Upper lobe of left lung (tissue), 4 donors: ENCODE measurements at regions not wholly inside any gene's neighbourhood (a gene's known extent, or its start where the extent isn't known, plus 50 kb on each side); places are given as distances from the start of the nearest gene placed in this dataset.

Experiments used
- CTCF ChIP-seq, 6 experiments: fragments of 450-650 bp in 4 of 6; fragments of 200-600 bp in 2 of 6; sonication (generic) in 2 of 6; IDR thresholded peaks; one replicate each; pipeline ENCODE4 v1.5.1; 2016 to 2019; ENCODE audit warnings: antibody characterized with exemption in 6 of 6
- POLR2A ChIP-seq, 4 donors: fragments of 450-650 bp; IDR thresholded peaks; one replicate each; pipeline ENCODE4 v1.5.1; 2016 to 2017; ENCODE audit warnings: antibody characterized with exemption in 4 of 4, mild to moderate bottlenecking in 2 of 4
- POLR2AphosphoS5 ChIP-seq, 2 donors: sonication (generic); formaldehyde crosslinking; IDR thresholded peaks; one replicate each; pipeline ENCODE4 v1.5.1; 2017; ENCODE audit warnings: antibody characterized with exemption in 2 of 2

- no peak for TF ChIP-seq POLR2AphosphoS5 (IDR thresholded peaks at IDR 0.05)
- no peak for TF ChIP-seq CTCF (IDR thresholded peaks at IDR 0.05)
- no peak for TF ChIP-seq POLR2A (IDR thresholded peaks at IDR 0.05)
Measured at GRCh38 chr10:2367083-2367482, 629.8 kb upstream of the ADARB2 start.
